Breast epithelium (tissue), 4 donors: ENCODE measurements at regions not wholly inside any gene's neighbourhood (a gene's known extent, or its start where the extent isn't known, plus 50 kb on each side); places are given as distances from the start of the nearest gene placed in this dataset.

Source experiments
- DNase-seq, 2 donors: peaks; one replicate each; pipeline ENCODE4 v3.0.0-alpha.2; 2019; ENCODE audit warnings: low spot score in 2 of 2
- H3K27ac ChIP-seq, 2 donors: fragments of 200-600 bp; sonication (generic) in 1 of 2; one replicate each; pipeline ENCODE4 v1.5.1; 2016 to 2019; ENCODE audit warnings: mild to moderate bottlenecking in 1 of 2
- H3K27me3 ChIP-seq, 2 donors: fragments of 200-600 bp; sonication (generic) in 1 of 2; one replicate each; pipeline versions ENCODE4 v1.5.1 to v1.6.0; 2017 to 2019; ENCODE audit warnings: control low read depth in 1 of 2, mild to moderate bottlenecking in 1 of 2
- H3K36me3 ChIP-seq: fragments of 200-600 bp; one replicate; pipeline ENCODE4 v1.5.1; 2019
- H3K4me1 ChIP-seq, 2 donors: fragments of 200-600 bp; sonication (generic); one replicate each; pipeline ENCODE4 v1.5.1; 2016 to 2019; ENCODE audit warnings: control low read depth in 1 of 2
- H3K4me3 ChIP-seq, 3 donors: fragments of 200-600 bp; sonication (generic); 1 replicate in 2 of 3; 2 replicates in 1 of 3; pipeline ENCODE4 v1.5.1; 2016 to 2019; ENCODE audit warnings: mild to moderate bottlenecking in 3 of 3, moderate library complexity in 2 of 3
- H3K9me3 ChIP-seq, 2 donors: fragments of 200-600 bp; sonication (generic) in 1 of 2; one replicate each; pipeline ENCODE4 v1.5.1; 2016 to 2019; ENCODE audit warnings: control low read depth in 1 of 2
- CTCF ChIP-seq, 3 donors: fragments of 450-650 bp; IDR thresholded peaks; one replicate each; pipeline ENCODE4 v1.5.1; 2016 to 2017; ENCODE audit warnings: antibody characterized with exemption in 3 of 3, mild to moderate bottlenecking in 3 of 3, moderate library complexity in 3 of 3
- POLR2A ChIP-seq: fragments of 450-650 bp; IDR thresholded peaks from one replicate; pipeline ENCODE4 v1.6.1; 2016; ENCODE audit warnings: antibody characterized with exemption, mild to moderate bottlenecking, moderate library complexity
- POLR2AphosphoS5 ChIP-seq, 3 donors: sonication (generic); formaldehyde crosslinking; IDR thresholded peaks; one replicate each; pipeline ENCODE4 v1.6.1; 2017; ENCODE audit warnings: antibody characterized with exemption in 3 of 3
- intact Hi-C: fragments of 100-400 bp; cut with DNase I; formaldehyde crosslinking; loops from one replicate; pipeline ENCODE4 v1.15.1; 2023; ENCODE audit warnings: low total_unique reads

- no peak for DNase-seq
- no peaks in the 10 kb centered on the region for H3K27me3 ChIP-seq
- intact Hi-C loops, result no loop called here
- H3K4me3 ChIP-seq, result no peak overlapping the region
- no peaks in the 10 kb centered on the region for H3K36me3 ChIP-seq
- TF ChIP-seq CTCF (IDR thresholded peaks at IDR 0.05) (no peak), POLR2A (no peak), POLR2AphosphoS5 (IDR thresholded peaks at IDR 0.05) (no peak)
- no peaks in the 10 kb centered on the region for H3K4me1 ChIP-seq
- H3K27ac ChIP-seq, result no peak overlapping the region
- H3K9me3 ChIP-seq, result no peaks in the 10 kb centered on the region
These were observed 1145.4 kb downstream of the OLFM4 start for GRCh38 chr13:54173996-54174395.

GRCh38 chr13:54175466-54175865, 1146.9 kb downstream of the OLFM4 start:
- Histone ChIP-seq H3K27ac (no peak overlapping the region), H3K4me3 (no peak overlapping the region), H3K4me1 (no peaks in the 10 kb centered on the region), H3K27me3 (no peaks in the 10 kb centered on the region), H3K36me3 (no peaks in the 10 kb centered on the region), H3K9me3 (no peaks in the 10 kb centered on the region)
- no peak for DNase-seq
- intact Hi-C loops, result no loop called here
- TF ChIP-seq CTCF (IDR thresholded peaks at IDR 0.05), result no peak
- no peak for TF ChIP-seq POLR2A
- TF ChIP-seq POLR2AphosphoS5 (IDR thresholded peaks at IDR 0.05), result no peak

GRCh38 chr13:54177466-54177865, 1148.9 kb downstream of the OLFM4 start:
- no peaks in the 10 kb centered on the region for H3K27me3 ChIP-seq
- no peaks in the 10 kb centered on the region for H3K36me3 ChIP-seq
- H3K4me3 ChIP-seq, result no peak overlapping the region
- no peak for DNase-seq
- H3K27ac ChIP-seq, result no peak overlapping the region
- TF ChIP-seq CTCF (IDR thresholded peaks at IDR 0.05) (no peak), POLR2A (no peak), POLR2AphosphoS5 (IDR thresholded peaks at IDR 0.05) (no peak)
- no peaks in the 10 kb centered on the region for H3K4me1 ChIP-seq
- intact Hi-C loops, result no loop called here
- no peaks in the 10 kb centered on the region for H3K9me3 ChIP-seq

- no peak overlapping the region for H3K27ac ChIP-seq
- TF ChIP-seq POLR2AphosphoS5 (IDR thresholded peaks at IDR 0.05), result no peak
- no peak for TF ChIP-seq POLR2A
- TF ChIP-seq CTCF (IDR thresholded peaks at IDR 0.05), result no peak
- H3K4me3 ChIP-seq, result no peak overlapping the region
- H3K27me3 ChIP-seq, result no peaks in the 10 kb centered on the region
- DNase-seq, result no peak
- no peaks in the 10 kb centered on the region for H3K4me1 ChIP-seq
- intact Hi-C loops, result no loop called here
- H3K9me3 ChIP-seq, result no peaks in the 10 kb centered on the region
- H3K36me3 ChIP-seq, result no peaks in the 10 kb centered on the region
These were observed 1154.6 kb downstream of the OLFM4 start for GRCh38 chr13:54183166-54183565.

- intact Hi-C loops, result no loop called here
These were observed 1155.1 kb downstream of the OLFM4 start for GRCh38 chr13:54183728-54184127.

More at GRCh38 chr13:54183728-54184127, 1155.1 kb downstream of the OLFM4 start:
- H3K36me3 ChIP-seq, result no peaks in the 10 kb centered on the region
- no peak for DNase-seq
- no peaks in the 10 kb centered on the region for H3K4me1 ChIP-seq
- TF ChIP-seq POLR2AphosphoS5 (IDR thresholded peaks at IDR 0.05) (no peak), CTCF (IDR thresholded peaks at IDR 0.05) (no peak), POLR2A (no peak)
- H3K4me3 ChIP-seq, result no peak overlapping the region
- no peaks in the 10 kb centered on the region for H3K27me3 ChIP-seq
- H3K27ac ChIP-seq, result no peak overlapping the region
- no peaks in the 10 kb centered on the region for H3K9me3 ChIP-seq
